H1 (cell line): ENCODE measurements at regions not wholly inside any gene's neighbourhood (a gene's known extent, or its start where the extent isn't known, plus 50 kb on each side); places are given as distances from the start of the nearest gene placed in this dataset.
"Not testable (repeated sequence)": the region's sequence is repeated elsewhere in the genome, so short reads cannot be mapped to it uniquely, and the experiment has no call there.

ENCODE experiments used
- CTCF ChIA-PET: fragments of 300-600 bp; sonication (Branson Sonifier 250); formaldehyde crosslinking; loops from one replicate; lab custom pipeline; 2021; ENCODE audit not compliant: partially characterized antibody; lab: Charles Lee
- POLR2A ChIA-PET: fragments of 300-600 bp; sonication (Branson Sonifier 250); formaldehyde crosslinking; loops from one replicate; lab custom pipeline; 2021; ENCODE audit warnings: inconsistent platforms; ENCODE audit not compliant: partially characterized antibody; lab: Charles Lee
- DNase-seq, 2 experiments: peaks; one replicate each; pipeline versions ENCODE4 v3.0.0 to v3.0.0-alpha.2; 2010 to 2022; ENCODE audit warnings: low spot score in 2 of 2, low read depth in 1 of 2, mixed read lengths in 1 of 2
- FAIRE-seq: peaks from 2 replicates; lab custom pipeline; 2011; peaks lifted over from hg19 to GRCh38; lab: Jason Lieb, UNC
- H2AFZ ChIP-seq: 2 replicates; pipeline ENCODE4 v1.8.1; 2012; ENCODE audit warnings: low read length, inconsistent platforms
- H2AK5ac ChIP-seq: 2 replicates; pipeline ENCODE4 v1.6.1; 2013; ENCODE audit warnings: low read depth, low read length
- H2BK120ac ChIP-seq: replicated peaks from 2 replicates; pipeline ENCODE3; 2013; ENCODE audit warnings: low read depth, low read length, inconsistent platforms
- H2BK12ac ChIP-seq: 2 replicates; pipeline ENCODE4 v1.6.1; 2013; ENCODE audit warnings: low read depth, low read length
- H2BK15ac ChIP-seq: 2 replicates; pipeline ENCODE4 v1.6.1; 2013; ENCODE audit warnings: low read length
- H2BK20ac ChIP-seq: 2 replicates; pipeline ENCODE4 v1.6.1; 2013; ENCODE audit warnings: low read length
- H2BK5ac ChIP-seq: 2 replicates; pipeline ENCODE4 v1.6.1; 2013; ENCODE audit warnings: low read depth, low read length
- H3K14ac ChIP-seq: 2 replicates; pipeline ENCODE4 v1.6.1; 2013; ENCODE audit warnings: inconsistent platforms; ENCODE audit not compliant: insufficient read length
- H3K18ac ChIP-seq: 2 replicates; pipeline ENCODE4 v1.6.1; 2013; ENCODE audit warnings: low read length; ENCODE audit errors: extremely low read depth
- H3K23ac ChIP-seq: 2 replicates; pipeline ENCODE4 v1.6.1; 2013; ENCODE audit warnings: inconsistent platforms; ENCODE audit not compliant: insufficient read length
- H3K23me2 ChIP-seq: 2 replicates; pipeline ENCODE4 v1.6.1; 2013; ENCODE audit warnings: low read depth, low read length
- H3K27ac ChIP-seq: 2 replicates; pipeline ENCODE4 v1.6.1; 2011; ENCODE audit warnings: low read depth, low read length, inconsistent platforms
- H3K27me3 ChIP-seq, 4 experiments: replicated peaks in 1 of 4; 1 replicate in 1 of 4; 2 replicates in 3 of 4; pipeline versions ENCODE4 v1.6.1 to v1.8.1; 2011 to 2013; ENCODE audit warnings: low read length in 3 of 4, mild to moderate bottlenecking in 3 of 4, inconsistent platforms in 2 of 4, mixed read lengths in 2 of 4, moderate library complexity in 1 of 4; ENCODE audit not compliant: control insufficient read depth in 3 of 4, insufficient read depth in 3 of 4; ENCODE audit errors: extremely low read depth in 1 of 4
- H3K36me3 ChIP-seq, 4 experiments: 2 replicates each; pipeline versions ENCODE4 v1.6.1 to v1.8.1; 2011 to 2013; ENCODE audit warnings: mild to moderate bottlenecking in 4 of 4, low read length in 3 of 4, moderate library complexity in 2 of 4, control low read depth in 1 of 4, inconsistent platforms in 1 of 4; ENCODE audit not compliant: insufficient read depth in 4 of 4, control insufficient read depth in 2 of 4
- H3K4ac ChIP-seq: replicated peaks from 2 replicates; pipeline ENCODE3; 2013; ENCODE audit warnings: low read length, low read depth, mixed read lengths, inconsistent platforms; ENCODE audit not compliant: insufficient read length
- H3K4me1 ChIP-seq, 4 experiments: replicated peaks in 1 of 4; 1 replicate in 1 of 4; 2 replicates in 3 of 4; pipeline versions ENCODE4 v1.6.1 to v1.8.1; 2011 to 2013; ENCODE audit warnings: low read length in 3 of 4, inconsistent platforms in 2 of 4, mixed read lengths in 1 of 4; ENCODE audit not compliant: insufficient read depth in 4 of 4, control insufficient read depth in 3 of 4
- H3K4me2 ChIP-seq, 2 experiments: 2 replicates each; pipeline versions ENCODE4 v1.6.1 to v1.8.1; 2011 to 2013; ENCODE audit warnings: low read depth in 2 of 2, low read length in 2 of 2, control low read depth in 1 of 2, inconsistent platforms in 1 of 2, mild to moderate bottlenecking in 1 of 2; ENCODE audit not compliant: insufficient read depth in 1 of 2
- H3K4me3 ChIP-seq, 4 experiments: fragments of 200-600, 300-600 bp in 1 of 4; sonication (generic), shearing (Covaris generic), sonication (Bioruptor Twin) in 1 of 4; 2 replicates each; pipeline versions ENCODE4 v1.5.1 to v1.8.1; 2011 to 2016; ENCODE audit warnings: low read length in 4 of 4, low read depth in 3 of 4, control low read depth in 2 of 4, inconsistent platforms in 2 of 4, mild to moderate bottlenecking in 2 of 4, mixed read lengths in 1 of 4, moderate library complexity in 1 of 4; ENCODE audit not compliant: insufficient read depth in 2 of 4; ENCODE audit errors: extremely low read depth in 1 of 4
- H3K56ac ChIP-seq: replicated peaks from 2 replicates; pipeline ENCODE3; 2013; ENCODE audit warnings: low read depth, mild to moderate bottlenecking, mixed read lengths, low read length, inconsistent platforms; ENCODE audit not compliant: insufficient read length
- H3K79me1 ChIP-seq: 2 replicates; pipeline ENCODE4 v1.6.1; 2013; ENCODE audit warnings: low read depth, low read length, control low read depth
- H3K79me2 ChIP-seq, 2 experiments: 2 replicates each; pipeline versions ENCODE4 v1.6.1 to v1.8.1; 2012 to 2013; ENCODE audit warnings: low read length in 2 of 2, mild to moderate bottlenecking in 2 of 2, inconsistent platforms in 1 of 2; ENCODE audit not compliant: insufficient read depth in 2 of 2, control insufficient read depth in 1 of 2
- H3K9ac ChIP-seq, 4 experiments: replicated peaks in 1 of 4; 1 replicate in 1 of 4; 2 replicates in 3 of 4; pipeline versions ENCODE4 v1.6.1 to v1.8.1; 2011 to 2013; ENCODE audit warnings: low read depth in 3 of 4, low read length in 3 of 4, control low read depth in 2 of 4, mild to moderate bottlenecking in 2 of 4, moderate library complexity in 2 of 4, inconsistent platforms in 1 of 4; ENCODE audit errors: extremely low read depth in 1 of 4
- H3K9me3 ChIP-seq, 2 experiments: 2 replicates each; pipeline versions ENCODE4 v1.6.1 to v1.8.1; 2012 to 2013; ENCODE audit warnings: mild to moderate bottlenecking in 2 of 2, moderate library complexity in 2 of 2, control low read depth in 1 of 2, inconsistent platforms in 1 of 2, low read depth in 1 of 2, low read length in 1 of 2, mixed read lengths in 1 of 2; ENCODE audit not compliant: insufficient read depth in 2 of 2
- H4K20me1 ChIP-seq, 2 experiments: replicated peaks in 1 of 2; 2 replicates each; pipeline versions ENCODE3 to v1.8.1; 2011 to 2013; ENCODE audit warnings: inconsistent platforms in 2 of 2, low read length in 2 of 2, mild to moderate bottlenecking in 1 of 2; ENCODE audit not compliant: insufficient read depth in 2 of 2, control insufficient read depth in 1 of 2
- H4K5ac ChIP-seq: 2 replicates; pipeline ENCODE4 v1.6.1; 2013; ENCODE audit warnings: low read length, low read depth, mixed read lengths, inconsistent platforms; ENCODE audit not compliant: insufficient read length
- H4K8ac ChIP-seq: 2 replicates; pipeline ENCODE4 v1.8.0; 2013; ENCODE audit warnings: mild to moderate bottlenecking, moderate library complexity, low read length, inconsistent platforms; ENCODE audit not compliant: insufficient read depth; ENCODE audit errors: extremely low read depth
- H4K91ac ChIP-seq: replicated peaks from 2 replicates; pipeline ENCODE3; 2013; ENCODE audit warnings: low read length, mixed read lengths, inconsistent platforms; ENCODE audit not compliant: insufficient read length

DNA sequence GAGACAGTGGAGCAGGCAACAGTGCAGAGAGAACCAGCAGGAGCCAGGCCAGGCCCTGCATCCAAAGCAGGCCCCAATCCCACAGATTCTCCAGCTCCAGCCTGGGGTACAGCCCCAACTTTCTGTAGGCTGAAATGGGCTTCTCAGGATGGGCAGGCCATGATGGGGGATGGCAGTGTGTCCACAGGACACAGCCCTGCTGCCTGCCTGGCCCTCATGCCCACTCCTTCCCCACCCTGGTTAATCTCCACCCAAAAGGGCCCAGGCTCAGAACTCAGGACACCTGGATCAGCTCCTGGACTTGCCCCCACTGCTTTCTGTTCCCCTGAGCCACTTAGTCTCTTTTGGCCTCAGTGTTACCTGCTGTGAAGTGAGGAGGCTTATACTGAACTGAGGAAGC is 57.1 kb downstream of the GGTLC2 start:
- H2BK5ac ChIP-seq, H2BK12ac ChIP-seq, H3K79me1 ChIP-seq, H3K18ac ChIP-seq, H4K8ac ChIP-seq, H3K27ac ChIP-seq, H3K23ac ChIP-seq, H2AFZ ChIP-seq, H3K9ac ChIP-seq, H3K4me2 ChIP-seq, H2AK5ac ChIP-seq, FAIRE-seq, H3K36me3 ChIP-seq, H2BK15ac ChIP-seq, H2BK20ac ChIP-seq, DNase-seq, H4K91ac ChIP-seq, H3K79me2 ChIP-seq, H4K20me1 ChIP-seq, H3K4ac ChIP-seq, H3K56ac ChIP-seq, POLR2A ChIA-PET, H2BK120ac ChIP-seq, H3K4me3 ChIP-seq, H3K14ac ChIP-seq, H3K4me1 ChIP-seq, H3K23me2 ChIP-seq, H4K5ac ChIP-seq: not testable (repeated sequence)
- H3K9me3 ChIP-seq, result peaks cover 25 to 62% of the 10 kb centered on the region in 2 experiments; a peak in 3 of 4 replicates
- CTCF ChIA-PET, result interaction anchor here (1.4 kb wide), 1 partner anchor 11 kb away, joined by 3 read pairs; no protein-coding TSS in a partner anchor
- H3K27me3 ChIP-seq, result peaks cover 25 to 49% (median 28%) of the 10 kb centered on the region in 4 experiments; a peak in 6 of 7 replicates
